GM18909 (cell line): ENCODE measurements at regions not wholly inside any gene's neighbourhood (a gene's known extent, or its start where the extent isn't known, plus 50 kb on each side); places are given as distances from the start of the nearest gene placed in this dataset.

Source experiments
- ATAC-seq: cut with Tn5 transposase; IDR thresholded peaks from one replicate; pipeline ENCODE4 v1.9.1; 2021; ENCODE audit warnings: mild to moderate bottlenecking; ENCODE audit not compliant: unreplicated experiment, poor library complexity

DNA sequence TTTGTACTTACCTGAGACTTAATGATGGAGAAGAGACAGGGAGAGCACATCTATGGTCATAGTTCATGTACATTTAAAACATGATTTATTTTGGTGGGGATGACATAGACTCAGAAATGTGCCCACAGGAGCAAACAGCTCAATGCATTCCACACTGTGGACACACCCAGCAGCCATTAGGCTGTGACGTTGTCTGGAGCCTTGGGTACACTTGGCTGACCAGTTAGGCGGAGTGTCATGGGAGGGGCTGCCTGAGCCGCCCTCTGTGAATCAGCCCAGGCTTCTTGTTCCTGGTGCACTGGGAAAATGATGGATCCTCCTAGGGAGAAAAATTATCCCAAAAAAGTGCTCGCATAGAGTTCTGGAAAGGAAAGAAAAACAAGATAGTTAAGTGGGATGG, 231.0 kb upstream of the GMDS start:
- no peak for ATAC-seq

DNA sequence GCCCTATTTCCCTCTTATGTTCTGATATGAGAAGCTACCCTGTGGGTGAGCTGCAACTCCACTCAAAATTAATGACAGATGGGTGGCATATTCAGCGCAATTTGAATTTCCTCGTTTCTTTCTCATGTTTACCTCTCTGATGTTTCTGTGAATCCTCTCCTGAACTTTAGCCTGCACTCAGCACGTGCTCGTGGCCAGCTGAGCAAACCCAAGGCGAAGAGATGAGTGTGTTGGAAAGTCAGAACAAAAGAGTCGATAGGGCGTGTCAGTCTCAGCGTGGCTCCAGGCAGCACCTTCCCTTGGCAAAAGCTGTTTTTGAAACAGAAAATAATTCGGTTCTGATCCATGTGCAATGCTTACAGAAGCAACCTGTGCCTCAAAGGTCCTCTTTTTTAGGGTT, 226.1 kb upstream of the GMDS start:
- ATAC-seq, result no peak

DNA sequence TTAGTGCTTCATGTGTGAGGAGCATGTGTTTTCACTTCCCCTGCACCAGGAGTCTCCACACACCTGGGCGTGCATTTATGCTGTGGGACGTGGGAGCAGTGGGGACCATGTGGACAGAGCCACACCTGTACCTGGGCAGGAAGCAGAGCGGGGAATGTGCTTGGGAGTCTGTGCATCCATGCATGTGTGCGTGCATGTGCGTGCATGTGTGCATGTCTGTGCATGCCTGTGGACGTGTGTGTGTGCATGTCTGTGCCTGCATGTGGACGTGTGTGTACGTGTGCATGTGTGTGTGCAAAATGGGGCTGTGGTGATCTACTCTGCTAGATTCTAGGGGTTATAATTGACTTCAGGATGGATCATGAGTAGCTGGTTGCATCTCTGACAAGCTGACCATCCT, 224.0 kb upstream of the GMDS start:
- ATAC-seq, result no peak

DNA sequence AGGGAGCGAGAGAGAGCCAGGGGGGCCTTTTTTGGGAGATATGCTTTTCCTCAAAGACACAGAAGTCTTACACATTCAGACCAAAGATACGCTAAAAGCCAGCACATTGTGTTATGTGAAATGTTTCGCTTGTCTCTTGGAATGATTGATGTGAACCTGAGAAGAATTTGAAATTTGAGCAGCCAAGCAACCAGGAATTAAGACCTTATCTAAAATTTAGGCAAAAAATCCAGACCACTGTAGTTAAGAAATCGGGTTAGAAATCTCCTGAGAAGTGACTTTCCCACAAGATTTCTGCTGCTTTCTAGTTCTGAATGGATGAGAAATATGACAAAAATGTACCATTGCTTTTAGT, 223.2 kb upstream of the GMDS start:
- ATAC-seq, result no peak

DNA sequence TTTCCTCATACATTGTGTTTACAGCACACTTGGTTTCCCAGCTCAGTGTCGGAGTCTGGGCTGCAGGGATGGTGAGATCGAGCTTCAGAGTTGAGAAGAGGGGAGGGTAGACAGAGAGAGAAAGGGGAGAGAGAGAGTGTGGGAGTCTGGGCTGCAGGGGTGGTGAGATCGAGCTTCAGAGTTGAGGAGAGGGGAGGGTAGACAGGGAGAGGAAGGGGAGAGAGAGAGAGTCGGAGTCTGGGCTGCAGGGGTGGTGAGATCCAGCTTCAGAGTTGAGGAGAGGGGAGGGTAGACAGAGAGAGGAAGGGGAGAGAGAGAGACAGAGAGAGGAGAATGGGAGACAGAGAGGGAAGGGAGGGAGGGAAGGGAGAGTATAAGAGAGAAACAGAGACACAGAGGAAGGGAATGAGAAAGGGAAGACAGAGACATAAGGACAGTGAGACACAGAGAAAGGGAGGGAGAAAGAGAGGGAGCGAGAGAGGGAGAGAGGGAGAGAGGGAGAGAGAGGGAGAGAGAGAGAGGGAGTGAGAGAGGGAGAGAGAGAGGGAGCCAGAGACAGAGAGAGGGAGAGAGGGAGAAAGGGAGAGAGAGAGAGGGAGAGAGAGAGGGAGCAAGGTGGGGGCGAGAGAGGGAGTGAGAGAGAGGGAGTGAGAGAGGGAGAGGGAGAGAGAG, 222.7 kb upstream of the GMDS start:
- ATAC-seq, result no peak

DNA sequence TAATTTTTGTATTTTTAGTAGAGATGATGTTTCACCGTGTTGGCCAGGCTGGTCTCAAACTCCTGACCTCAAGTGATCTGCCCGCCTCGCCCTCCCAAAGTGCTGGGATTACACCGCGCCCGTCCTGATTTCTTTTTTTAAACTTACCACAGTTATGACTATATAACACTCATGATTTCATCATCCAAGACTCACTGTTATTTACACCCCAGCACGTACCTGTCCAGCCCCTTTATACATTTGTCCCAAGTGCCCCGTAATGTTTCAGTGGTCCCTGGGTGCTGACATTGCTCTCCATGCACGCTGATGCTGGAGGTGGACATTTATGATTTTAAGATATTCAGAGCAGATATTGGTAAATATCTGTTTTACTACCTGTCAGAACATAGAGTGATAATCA, 219.9 kb upstream of the GMDS start:
- no peak for ATAC-seq

DNA sequence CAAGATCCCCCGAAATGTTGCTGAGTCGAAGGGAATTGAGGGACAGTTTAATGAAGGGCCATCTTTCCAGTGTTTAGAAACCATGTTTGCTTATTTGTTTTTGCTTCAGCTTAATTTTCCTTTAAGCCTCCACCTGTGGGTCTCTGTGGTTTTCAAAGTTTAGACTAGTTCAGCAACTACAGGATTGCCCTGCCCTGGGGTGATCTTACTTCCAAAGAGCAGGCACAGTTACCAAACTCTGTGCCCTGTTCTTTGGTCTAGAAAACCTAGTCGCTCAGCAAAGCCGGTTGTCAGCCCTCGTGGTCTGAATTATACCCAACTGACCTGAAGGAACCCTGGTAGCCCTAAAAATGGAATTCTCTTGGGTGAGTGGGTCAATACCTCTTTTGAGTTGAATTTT, 219.2 kb upstream of the GMDS start:
- no peak for ATAC-seq

DNA sequence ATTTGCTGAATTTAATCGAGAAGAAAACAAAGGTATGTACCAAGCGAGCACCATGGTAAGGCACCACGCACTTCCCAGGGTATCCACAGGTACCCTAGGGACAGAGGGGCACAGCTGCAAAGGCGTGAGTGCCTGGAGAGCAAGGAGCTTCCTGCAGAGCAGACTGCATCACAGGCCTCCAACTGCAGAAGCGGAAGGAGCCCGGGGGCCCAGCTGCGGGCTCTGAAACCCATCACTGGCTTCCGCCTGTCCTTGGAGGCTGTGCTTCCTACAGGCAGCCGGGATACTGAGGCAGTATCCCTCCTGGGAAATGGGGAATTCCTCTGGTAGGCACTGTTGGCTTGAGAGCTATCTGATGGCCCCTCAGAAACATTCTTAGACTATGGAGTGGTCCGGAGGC, 217.4 kb upstream of the GMDS start:
- ATAC-seq, result no peak

DNA sequence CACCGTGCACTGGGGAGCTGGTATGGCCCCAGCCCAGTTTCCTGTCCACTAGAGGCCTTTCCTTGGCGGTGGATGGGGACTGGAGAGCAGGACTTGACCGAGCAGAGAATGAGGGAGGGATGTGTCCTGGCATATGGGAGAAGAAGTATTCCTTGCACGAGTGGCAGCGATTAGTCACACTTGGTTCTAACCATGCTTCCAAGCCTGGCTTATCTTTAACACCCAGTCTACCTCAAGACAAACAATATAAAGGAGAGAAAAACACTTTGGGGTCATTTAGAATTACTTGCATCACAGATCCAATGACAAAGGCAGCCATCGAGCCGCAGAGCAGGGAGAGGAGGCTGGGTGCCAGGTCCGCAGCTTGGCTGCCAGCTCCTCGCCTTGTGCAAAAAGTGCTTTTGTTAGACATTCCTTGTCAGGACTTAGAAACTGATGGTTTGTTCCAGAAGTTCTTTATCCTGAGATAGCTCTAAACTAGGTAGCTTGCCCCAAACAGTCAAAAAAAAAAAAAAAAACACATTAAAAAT, 214.9 kb upstream of the GMDS start:
- no peak for ATAC-seq

DNA sequence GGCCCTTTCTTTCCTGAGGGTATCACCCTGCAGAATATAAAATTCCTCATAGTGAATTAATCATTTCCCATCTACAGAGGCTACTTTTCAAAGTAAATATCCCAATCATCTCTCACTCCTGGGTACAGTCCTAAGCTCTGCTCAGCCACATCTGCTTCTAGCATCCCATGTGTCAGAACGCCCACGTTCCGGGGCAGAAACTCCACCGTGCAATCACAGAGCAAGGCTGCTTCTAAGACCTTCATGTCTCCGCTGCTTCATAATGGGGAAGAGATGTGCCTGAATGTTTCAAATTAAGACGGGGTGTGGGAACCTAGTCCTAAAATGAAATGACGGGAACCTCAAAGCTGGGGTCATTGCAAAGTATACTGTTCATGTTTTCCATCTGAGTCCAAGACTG, 208.8 kb upstream of the GMDS start:
- no peak for ATAC-seq

DNA sequence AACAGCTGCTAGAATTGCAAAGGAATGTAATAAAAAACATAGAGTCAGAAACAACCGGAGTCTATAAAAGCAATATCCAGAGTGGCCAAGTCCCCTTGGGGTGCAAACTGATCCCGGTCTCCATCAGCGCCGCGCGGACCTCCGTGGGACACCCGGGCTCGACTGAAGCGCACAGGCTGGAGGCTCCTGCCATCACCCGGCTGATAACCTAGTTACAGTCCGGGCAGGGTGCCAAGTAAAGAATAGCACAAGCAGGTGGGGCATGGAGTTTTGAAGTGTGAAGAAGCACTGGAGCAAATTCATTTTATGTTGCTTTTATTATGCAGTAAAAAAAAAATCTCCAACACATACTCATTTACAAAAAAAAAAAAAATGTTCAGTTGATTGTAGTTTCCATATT, 205.1 kb upstream of the GMDS start:
- ATAC-seq, result no peak

DNA sequence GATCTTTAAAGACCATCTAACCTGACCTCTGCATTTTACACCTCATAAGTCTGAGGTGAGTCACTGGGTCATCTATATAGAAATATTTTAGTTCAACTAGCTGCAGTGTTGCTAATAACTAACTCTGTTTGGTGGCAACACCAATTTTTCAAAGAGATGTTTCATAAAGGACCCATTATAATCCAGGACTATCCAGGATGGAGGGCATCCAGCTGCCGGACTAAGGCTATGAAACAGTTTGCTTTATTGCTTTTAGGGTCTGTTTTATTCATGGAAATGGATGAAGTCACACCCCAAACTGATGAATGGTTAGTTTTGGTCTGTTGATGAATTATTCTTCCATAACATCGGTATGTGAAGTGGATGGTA, 204.2 kb upstream of the GMDS start:
- ATAC-seq, result no peak

DNA sequence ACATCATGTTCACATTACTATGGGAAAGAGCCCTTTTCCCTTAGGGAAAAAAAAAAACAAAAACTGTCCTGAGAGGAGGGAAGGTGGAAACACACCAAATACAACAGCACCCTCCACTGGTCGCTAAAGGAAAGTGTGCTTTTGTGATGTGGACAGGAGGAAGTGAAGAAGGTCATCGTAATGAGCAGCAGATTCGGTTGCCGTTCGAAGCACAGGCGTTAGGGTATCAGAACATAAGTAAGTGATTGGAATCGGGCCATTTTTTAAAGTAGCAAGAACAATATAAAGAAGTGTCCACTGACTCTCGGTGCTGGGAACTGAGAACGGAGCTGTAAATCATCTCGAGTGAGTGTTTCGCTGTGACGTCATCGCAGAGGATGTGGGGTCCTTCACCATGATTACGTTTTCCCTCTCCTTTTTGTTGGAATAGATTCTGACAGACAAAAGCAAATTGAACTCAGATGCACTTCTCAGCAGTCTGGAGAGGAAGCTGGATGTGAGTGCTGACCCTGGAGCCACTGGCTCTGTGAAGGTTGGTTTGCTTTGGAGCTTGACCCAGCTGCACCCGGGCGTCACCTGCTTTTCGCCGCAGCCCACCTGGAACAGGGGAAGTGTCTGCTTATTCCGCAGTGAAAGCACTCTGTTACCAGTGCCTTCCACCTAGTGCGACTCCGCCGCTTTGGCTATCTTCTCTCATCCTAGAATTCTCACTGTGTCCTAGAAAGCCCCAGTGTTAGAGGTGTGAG, 203.6 kb upstream of the GMDS start:
- ATAC-seq, result no peak

DNA sequence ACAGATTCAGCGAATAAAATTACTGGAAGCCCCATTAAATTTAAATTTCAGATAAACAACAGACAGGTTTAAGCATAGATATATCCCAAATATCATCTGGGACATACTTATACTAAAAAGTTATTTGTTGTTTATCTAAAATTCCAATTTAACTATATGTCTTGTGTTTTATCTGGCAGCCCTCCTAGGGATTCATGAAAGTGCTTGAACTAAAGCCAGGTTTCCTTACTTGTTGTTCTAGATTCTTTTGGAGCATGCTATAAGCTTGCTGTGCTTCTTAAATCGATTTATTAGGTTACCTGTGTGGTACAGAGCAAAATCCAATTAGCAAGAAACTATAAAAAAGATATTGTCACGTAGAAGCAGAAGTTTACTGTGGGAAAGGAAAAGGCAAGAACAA, 202.5 kb upstream of the GMDS start:
- ATAC-seq, result no peak

DNA sequence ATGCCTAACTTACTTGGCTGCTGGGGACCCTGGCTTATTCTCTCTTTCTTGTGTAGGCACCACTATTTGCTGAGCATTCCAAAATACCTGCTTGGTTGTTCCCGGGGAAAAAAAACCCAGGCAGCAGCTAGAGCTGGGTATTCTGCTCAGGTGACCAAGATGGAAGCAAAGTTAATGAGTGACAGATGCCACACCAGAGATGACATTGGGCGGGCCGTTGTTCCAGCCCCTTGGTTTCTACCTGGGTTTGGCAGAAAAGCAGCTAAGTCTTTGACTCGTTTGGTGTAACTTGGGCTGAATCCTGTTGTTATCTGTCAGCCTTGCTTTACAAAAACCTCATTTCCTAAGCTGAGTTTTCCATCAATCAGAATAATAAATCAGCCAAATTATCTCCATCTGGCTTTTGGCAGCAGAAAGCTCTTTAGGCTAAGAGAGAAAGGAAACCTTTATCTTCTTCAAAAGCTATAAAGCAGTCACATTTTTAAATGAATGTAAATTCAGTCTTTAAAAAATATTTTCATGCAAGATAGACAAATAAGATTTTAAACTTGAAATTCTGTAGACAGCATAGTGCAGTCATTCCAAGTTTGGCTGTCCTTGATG, 202.0 kb upstream of the GMDS start:
- ATAC-seq, result no peak

DNA sequence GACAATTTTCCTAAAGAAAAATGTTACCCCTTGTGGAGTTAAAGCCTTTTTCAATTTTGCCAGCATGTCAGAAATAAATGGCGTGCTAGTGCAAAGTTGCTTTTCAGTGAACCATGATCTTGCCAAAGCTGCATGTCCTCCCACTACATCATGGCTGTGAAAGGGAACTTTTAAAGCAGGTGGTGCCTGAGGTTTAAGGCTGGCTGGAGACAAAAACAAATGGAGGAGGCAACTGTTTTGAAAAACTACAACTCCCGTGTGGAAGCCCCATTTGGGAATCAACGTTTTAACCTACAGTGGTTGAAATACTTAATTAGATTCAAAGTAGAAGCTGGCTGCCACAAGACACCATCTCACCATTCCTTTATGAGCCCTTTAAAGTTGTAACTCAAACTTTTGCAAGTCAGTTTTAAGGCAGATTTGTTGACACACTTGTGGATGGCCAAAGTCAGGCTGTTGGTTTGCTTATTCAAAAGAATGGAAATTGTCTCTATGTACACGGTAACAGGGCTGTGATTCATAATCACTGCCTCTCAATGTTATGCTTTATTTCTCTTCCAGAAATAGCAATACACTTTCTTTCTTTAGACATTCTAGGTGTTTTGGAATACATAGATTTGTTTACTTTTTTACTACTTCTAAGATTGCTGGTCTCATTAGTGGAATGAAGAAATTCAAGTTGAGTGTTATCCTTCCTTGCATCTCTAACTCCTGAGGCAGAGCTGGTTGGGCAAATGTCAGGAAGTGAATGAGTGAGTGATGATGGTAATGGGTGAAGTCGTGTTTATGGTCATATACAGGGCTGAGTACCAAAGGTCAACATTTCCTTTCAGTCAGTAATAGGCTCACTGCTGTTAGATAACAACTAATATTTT, 196.4 kb upstream of the GMDS start:
- no peak for ATAC-seq

DNA sequence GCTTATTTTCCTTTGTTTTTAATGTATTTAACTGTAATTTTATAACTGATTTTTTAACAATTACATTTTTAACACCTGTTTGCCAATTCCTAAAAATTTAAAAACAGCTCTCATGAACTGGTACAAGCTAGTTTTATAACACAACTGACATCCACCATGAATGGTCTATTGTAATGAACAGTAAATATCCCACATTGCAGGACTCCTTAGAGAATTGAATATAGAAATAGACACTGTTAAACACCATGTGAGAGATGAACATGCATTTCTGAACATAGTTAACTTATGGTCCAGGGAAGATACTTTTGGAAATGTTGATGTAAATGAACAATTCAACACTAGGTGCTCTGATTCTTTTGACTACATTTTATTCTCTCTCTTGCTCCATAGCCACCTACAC, 195.1 kb upstream of the GMDS start:
- no peak for ATAC-seq

DNA sequence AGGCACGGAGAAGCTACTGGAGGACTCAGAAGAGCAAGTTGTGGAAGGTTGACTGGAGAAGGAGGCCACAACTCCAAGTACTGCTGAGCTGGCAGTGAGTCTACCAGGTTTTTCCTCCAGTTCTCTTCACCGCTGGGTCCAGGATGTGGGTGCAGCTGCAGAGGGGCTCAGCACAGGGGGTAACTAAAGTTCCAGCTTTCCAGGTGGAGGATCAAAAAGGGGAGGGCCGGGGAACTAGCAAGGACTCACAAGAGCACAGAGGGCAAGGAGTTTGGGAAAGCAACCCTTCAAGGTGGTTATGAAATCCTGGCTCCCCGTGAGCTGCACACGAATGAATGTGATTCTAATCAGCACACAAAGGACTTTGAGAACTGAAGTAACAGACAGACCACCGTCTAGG, 194.2 kb upstream of the GMDS start:
- ATAC-seq, result no peak

DNA sequence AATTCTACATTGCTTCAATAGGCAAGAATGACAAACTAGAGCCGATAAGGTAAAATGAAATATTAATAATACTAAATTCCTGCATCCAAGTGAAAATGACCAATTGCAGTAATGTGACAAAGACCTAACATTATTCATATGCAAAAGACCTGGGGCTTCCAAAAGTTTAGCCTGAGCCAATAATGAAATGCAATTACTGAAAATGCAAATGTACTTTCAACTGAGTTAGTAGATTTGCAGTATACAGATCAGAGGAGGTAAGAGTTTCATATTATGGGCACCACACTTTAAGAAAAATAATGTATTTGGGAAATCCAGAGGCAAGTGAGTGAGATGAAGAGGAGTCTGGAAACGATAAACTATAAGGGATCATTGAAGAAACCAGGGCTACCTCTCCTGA, 193.7 kb upstream of the GMDS start:
- no peak for ATAC-seq

DNA sequence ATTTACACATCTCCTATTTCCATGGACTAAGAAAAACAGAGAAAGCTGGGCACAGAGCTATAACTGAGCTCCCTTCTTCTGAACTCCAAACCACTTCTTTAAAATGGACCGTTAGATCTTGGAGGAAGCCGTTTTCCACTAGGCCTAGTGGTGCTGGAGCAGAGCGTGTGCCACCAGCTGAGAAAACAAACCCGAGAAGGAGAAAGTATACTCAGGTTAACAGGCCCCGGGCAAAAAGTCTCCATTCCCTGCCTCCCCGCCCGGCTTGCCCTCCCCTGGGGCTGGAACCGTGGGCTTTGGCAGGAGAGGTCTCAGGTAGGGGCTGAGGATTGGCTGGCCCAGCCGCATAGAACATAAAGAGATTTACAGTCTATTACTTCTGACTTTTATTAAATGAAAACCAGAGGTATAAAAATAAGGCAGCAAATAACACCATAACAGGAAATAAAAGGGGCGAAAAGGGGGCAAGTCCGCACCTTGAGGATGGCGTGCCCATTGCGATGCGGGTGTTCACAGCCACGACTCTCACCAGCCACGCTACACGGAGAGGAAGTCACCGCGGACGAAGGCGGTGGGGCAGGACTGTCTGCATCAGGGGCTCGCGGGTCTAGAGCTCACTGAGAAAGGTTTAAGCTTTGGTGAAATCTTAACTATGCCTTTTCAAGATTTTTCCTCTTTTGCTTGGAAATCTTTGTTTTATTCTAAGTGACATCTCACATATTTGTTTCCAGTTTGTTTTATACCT, 191.2 kb upstream of the GMDS start:
- no peak for ATAC-seq
